Adrenal gland (tissue), 5 donors: ENCODE measurements at regions not wholly inside any gene's neighbourhood (a gene's known extent, or its start where the extent isn't known, plus 50 kb on each side); places are given as distances from the start of the nearest gene placed in this dataset.

Experiments
- CTCF ChIP-seq, 6 experiments: fragments of 450-650 bp in 4 of 6; fragments of 200-600 bp in 2 of 6; sonication (generic) in 1 of 6; IDR thresholded peaks; 1 replicate in 5 of 6; 2 replicates in 1 of 6; pipeline versions ENCODE4 v1.5.1 to v1.8.0; 2016 to 2021; ENCODE audit warnings: antibody characterized with exemption in 6 of 6, mild to moderate bottlenecking in 2 of 6, moderate library complexity in 1 of 6
- POLR2A ChIP-seq, 2 donors: fragments of 450-650 bp; IDR thresholded peaks; one replicate each; pipeline ENCODE4 v1.6.1; 2017; ENCODE audit warnings: antibody characterized with exemption in 2 of 2, mild to moderate bottlenecking in 2 of 2, moderate library complexity in 1 of 2
- donor health status: DM: no; HTN: no; CAD: no.

GRCh38 chr12:47303995-47304560 lies 224.3 kb upstream of the AMIGO2 start:
- TF ChIP-seq CTCF (IDR thresholded peaks at IDR 0.05) (no peak), POLR2A (IDR thresholded peaks at IDR 0.05) (no peak)
